ENCODE measurements at regions not wholly inside any gene's neighbourhood (a gene's known extent, or its start where the extent isn't known, plus 50 kb on each side); places are given as distances from the start of the nearest gene placed in this dataset.

GRCh38 chr16:55212791-55213190 lies 111.2 kb upstream of the IRX6 start:
- Histone ChIP-seq H4K20me1 (ENCODE audit: control insufficient read depth, extremely low read depth, insufficient read depth, low read length) (no peaks in the 10 kb centered on the region), H3K4me1 (ENCODE audit: control insufficient read depth, extremely low read depth, insufficient read depth, low read length) (no peaks in the 10 kb centered on the region), H3K4me3 (replicated peaks in 1 of 4; ENCODE audit: control extremely low read depth in 1 of 4, insufficient read depth in 1 of 4, low read depth in 3 of 4, low read length in 4 of 4) (no peak overlapping the region), H3K27me3 (ENCODE audit: control insufficient read depth, insufficient read depth, low read length) (no peaks in the 10 kb centered on the region), H3K9me3 (ENCODE audit: control insufficient read depth, insufficient read depth, low read depth, low read length) (no peaks in the 10 kb centered on the region), H3K4me2 (ENCODE audit: extremely low read depth, insufficient read depth, low read length) (no peak overlapping the region), H3K79me2 (ENCODE audit: control insufficient read depth, insufficient read depth, low read length) (no peaks in the 10 kb centered on the region), H3K36me3 (ENCODE audit: control insufficient read depth, insufficient read depth, low read length) (no peaks in the 10 kb centered on the region), H2AFZ (ENCODE audit: low read length) (no peak overlapping the region), H3K27ac (ENCODE audit: insufficient read depth, low read length) (no peak overlapping the region), H3K9ac (ENCODE audit: insufficient read depth, low read length) (no peak overlapping the region)
- no peak for DNase-seq (ENCODE audit: low read depth in 2 of 2)
- TF ChIP-seq EZH2 (IDR thresholded peaks at IDR 0.05; ENCODE audit: low read length, missing control alignments), result no peak
- no peak for TF ChIP-seq CTCF (conservative IDR thresholded peaks at IDR 0.05 in 1 of 2, IDR thresholded peaks at IDR 0.05 in 1 of 2; ENCODE audit: low read depth in 1 of 2, low read length in 2 of 2)

- Histone ChIP-seq H3K27me3 (ENCODE audit: control insufficient read depth, insufficient read depth, low read length) (no peaks in the 10 kb centered on the region), H3K79me2 (ENCODE audit: control insufficient read depth, insufficient read depth, low read length) (no peaks in the 10 kb centered on the region), H3K27ac (ENCODE audit: insufficient read depth, low read length) (no peak overlapping the region), H3K9ac (ENCODE audit: insufficient read depth, low read length) (no peak overlapping the region), H4K20me1 (ENCODE audit: control insufficient read depth, extremely low read depth, insufficient read depth, low read length) (no peaks in the 10 kb centered on the region), H3K9me3 (ENCODE audit: control insufficient read depth, insufficient read depth, low read depth, low read length) (no peaks in the 10 kb centered on the region), H3K4me2 (ENCODE audit: extremely low read depth, insufficient read depth, low read length) (no peak overlapping the region), H2AFZ (ENCODE audit: low read length) (no peak overlapping the region), H3K4me3 (replicated peaks in 1 of 4; ENCODE audit: control extremely low read depth in 1 of 4, insufficient read depth in 1 of 4, low read depth in 3 of 4, low read length in 4 of 4) (no peak overlapping the region), H3K4me1 (ENCODE audit: control insufficient read depth, extremely low read depth, insufficient read depth, low read length) (no peaks in the 10 kb centered on the region), H3K36me3 (ENCODE audit: control insufficient read depth, insufficient read depth, low read length) (no peaks in the 10 kb centered on the region)
- DNase-seq (ENCODE audit: low read depth in 2 of 2), result no peak
- TF ChIP-seq CTCF (conservative IDR thresholded peaks at IDR 0.05 in 1 of 2, IDR thresholded peaks at IDR 0.05 in 1 of 2; ENCODE audit: low read depth in 1 of 2, low read length in 2 of 2) (no peak), EZH2 (IDR thresholded peaks at IDR 0.05; ENCODE audit: low read length, missing control alignments) (no peak)
Observed at GRCh38 chr16:55214412-55214811, 109.6 kb upstream of the IRX6 start.

GRCh38 chr16:55214974-55215494 lies 109.0 kb upstream of the IRX6 start:
- Histone ChIP-seq H3K36me3 (ENCODE audit: control insufficient read depth, insufficient read depth, low read length) (no peaks in the 10 kb centered on the region), H4K20me1 (ENCODE audit: control insufficient read depth, extremely low read depth, insufficient read depth, low read length) (no peaks in the 10 kb centered on the region), H3K4me1 (ENCODE audit: control insufficient read depth, extremely low read depth, insufficient read depth, low read length) (no peaks in the 10 kb centered on the region), H3K9ac (ENCODE audit: insufficient read depth, low read length) (no peak overlapping the region), H3K9me3 (ENCODE audit: control insufficient read depth, insufficient read depth, low read depth, low read length) (no peaks in the 10 kb centered on the region), H3K4me3 (replicated peaks in 1 of 4; ENCODE audit: control extremely low read depth in 1 of 4, insufficient read depth in 1 of 4, low read depth in 3 of 4, low read length in 4 of 4) (no peak overlapping the region), H3K79me2 (ENCODE audit: control insufficient read depth, insufficient read depth, low read length) (no peaks in the 10 kb centered on the region), H3K27ac (ENCODE audit: insufficient read depth, low read length) (no peak overlapping the region), H3K27me3 (ENCODE audit: control insufficient read depth, insufficient read depth, low read length) (no peaks in the 10 kb centered on the region), H2AFZ (ENCODE audit: low read length) (no peak overlapping the region), H3K4me2 (ENCODE audit: extremely low read depth, insufficient read depth, low read length) (no peak overlapping the region)
- DNase-seq (ENCODE audit: low read depth in 2 of 2), result no peak
- TF ChIP-seq EZH2 (IDR thresholded peaks at IDR 0.05; ENCODE audit: low read length, missing control alignments), result no peak
- no peak for TF ChIP-seq CTCF (conservative IDR thresholded peaks at IDR 0.05 in 1 of 2, IDR thresholded peaks at IDR 0.05 in 1 of 2; ENCODE audit: low read depth in 1 of 2, low read length in 2 of 2)

Data from fibroblast of lung (primary cell).